Choroid plexus epithelial cell (primary cell): ENCODE measurements at regions not wholly inside any gene's neighbourhood (a gene's known extent, or its start where the extent isn't known, plus 50 kb on each side); places are given as distances from the start of the nearest gene placed in this dataset.

Source experiments
- DNase-seq: peaks from one replicate; pipeline ENCODE4 v3.0.0-alpha.2; 2010; ENCODE audit warnings: low read depth
- H3K4me3 ChIP-seq: 2 replicates; pipeline ENCODE4 v1.5.1; 2011; ENCODE audit warnings: low read depth, mild to moderate bottlenecking, control low read depth, low read length, moderate library complexity
- TF ChIP-seq, protein P1 (sequence below): conservative IDR thresholded peaks from 2 replicates; pipeline ENCODE4 v1.5.1; 2011; ENCODE audit warnings: low read depth, mild to moderate bottlenecking, control low read depth, inconsistent platforms, low read length, moderate library complexity

DNA sequence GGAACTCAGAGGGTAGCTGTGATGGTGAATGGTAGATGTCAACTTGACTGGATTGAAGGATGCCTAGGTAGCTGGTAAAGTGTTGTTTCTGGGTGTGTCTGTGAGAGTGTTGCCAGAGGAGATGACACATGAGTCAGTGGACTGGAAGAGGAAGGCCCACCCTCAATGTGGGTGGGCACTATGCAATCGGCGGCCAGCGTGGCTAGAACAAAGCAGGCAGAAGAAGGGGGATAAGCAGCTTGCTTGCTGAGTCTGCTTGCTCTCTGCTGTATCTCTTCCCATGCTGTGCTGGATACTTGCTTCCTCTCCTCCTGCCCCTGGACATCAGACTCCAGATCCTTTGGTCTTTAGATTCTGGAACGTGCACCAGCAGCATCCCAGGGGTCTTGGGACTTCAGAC is 128.1 kb downstream of the AIPL1 start:
- H3K4me3 ChIP-seq: no peak overlapping the region
- TF ChIP-seq, protein P1, sequence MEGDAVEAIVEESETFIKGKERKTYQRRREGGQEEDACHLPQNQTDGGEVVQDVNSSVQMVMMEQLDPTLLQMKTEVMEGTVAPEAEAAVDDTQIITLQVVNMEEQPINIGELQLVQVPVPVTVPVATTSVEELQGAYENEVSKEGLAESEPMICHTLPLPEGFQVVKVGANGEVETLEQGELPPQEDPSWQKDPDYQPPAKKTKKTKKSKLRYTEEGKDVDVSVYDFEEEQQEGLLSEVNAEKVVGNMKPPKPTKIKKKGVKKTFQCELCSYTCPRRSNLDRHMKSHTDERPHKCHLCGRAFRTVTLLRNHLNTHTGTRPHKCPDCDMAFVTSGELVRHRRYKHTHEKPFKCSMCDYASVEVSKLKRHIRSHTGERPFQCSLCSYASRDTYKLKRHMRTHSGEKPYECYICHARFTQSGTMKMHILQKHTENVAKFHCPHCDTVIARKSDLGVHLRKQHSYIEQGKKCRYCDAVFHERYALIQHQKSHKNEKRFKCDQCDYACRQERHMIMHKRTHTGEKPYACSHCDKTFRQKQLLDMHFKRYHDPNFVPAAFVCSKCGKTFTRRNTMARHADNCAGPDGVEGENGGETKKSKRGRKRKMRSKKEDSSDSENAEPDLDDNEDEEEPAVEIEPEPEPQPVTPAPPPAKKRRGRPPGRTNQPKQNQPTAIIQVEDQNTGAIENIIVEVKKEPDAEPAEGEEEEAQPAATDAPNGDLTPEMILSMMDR: no peak
- no peak for DNase-seq

DNA sequence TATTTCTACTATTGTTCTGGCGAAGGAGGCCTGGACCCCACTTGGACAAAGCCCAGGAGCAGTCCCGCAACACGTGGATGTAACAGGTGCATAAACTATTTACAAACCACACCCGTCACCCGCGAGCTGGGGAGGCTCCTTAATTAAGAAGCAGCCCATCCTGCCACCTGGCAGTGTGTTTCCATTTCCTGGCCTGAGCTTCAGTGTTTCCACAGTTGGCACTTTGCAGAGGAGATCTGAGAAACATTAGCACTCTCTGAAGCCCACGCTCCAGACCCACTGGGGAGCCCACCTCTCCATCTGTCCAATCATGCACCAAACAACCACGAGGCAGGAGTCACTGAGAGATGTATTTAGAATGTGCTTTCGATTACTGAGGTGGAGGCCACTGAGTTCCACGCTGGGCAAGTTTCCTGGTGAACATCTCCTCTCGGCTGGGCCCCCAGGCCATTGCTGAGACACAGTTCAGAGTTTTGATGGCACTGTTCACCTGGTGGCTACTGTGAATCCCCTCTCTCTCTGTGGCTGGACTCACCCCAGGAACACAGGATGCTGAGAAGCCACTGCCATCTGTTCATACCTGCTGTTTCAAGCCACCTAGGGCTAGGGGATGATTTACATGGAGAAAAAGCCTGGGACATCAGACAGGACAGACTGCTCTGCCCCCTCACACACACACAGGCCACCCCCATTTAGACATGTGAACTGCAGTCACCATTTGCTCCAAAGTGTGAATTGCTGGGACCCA is 129.1 kb downstream of the AIPL1 start:
- H3K4me3 ChIP-seq: no peak overlapping the region
- TF ChIP-seq, protein P1: no peak
- no peak for DNase-seq

DNA sequence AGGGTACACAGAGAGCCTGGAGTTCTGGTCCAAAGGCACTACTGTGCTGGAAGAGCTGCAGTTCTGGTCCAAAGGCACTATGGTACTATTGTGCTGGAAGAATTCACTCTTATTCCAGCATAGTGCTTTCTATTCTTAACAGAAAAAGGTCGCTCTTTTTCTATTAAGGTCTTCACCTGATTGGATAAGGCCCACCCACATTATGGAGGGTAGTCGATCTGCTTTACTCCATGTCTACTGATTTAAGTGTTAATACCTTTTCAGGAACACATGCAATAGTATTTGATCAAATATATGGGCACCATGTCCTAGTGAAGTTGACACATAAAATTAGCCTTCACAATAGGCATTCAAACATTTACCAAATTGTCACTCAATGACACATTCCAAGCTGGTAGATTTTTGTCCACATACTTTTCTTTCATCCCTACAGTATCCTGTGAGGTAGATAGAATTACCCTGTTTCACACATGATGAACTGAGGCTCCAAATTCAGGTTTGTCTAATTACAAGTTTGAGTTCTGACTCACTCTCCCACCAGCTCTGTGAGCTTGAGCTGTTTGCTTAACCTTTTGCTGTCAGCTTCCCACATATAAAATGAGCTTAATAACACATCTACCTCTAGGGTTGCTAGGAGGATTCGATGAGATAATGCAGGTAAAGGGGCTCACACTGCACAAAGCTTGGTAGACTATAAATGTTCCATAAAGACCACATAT is 129.9 kb downstream of the AIPL1 start:
- H3K4me3 ChIP-seq: no peak overlapping the region
- DNase-seq: no peak
- TF ChIP-seq, protein P1: no peak

DNA sequence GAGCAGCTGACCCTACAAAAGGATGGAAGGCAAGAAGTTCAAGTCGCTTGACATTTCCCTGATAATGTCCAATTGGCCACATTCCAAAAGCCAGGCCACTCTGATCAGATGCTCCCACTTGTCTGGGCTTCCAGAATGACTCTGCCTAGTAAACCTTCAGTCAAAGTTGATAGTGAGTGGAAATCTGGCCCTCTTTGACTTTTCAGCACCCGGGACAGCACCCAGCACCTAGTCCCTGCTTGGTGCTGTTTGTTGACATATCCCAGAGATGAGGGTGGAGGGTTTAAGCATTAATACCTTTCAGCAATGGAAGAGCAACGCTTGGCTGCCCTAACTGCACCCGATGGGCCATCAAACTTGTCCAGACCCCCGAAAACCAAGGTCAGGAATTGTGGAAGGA is 131.3 kb downstream of the AIPL1 start:
- TF ChIP-seq, protein P1: no peak
- peak; percentile 16 for DNase-seq
- no peak overlapping the region for H3K4me3 ChIP-seq

DNA sequence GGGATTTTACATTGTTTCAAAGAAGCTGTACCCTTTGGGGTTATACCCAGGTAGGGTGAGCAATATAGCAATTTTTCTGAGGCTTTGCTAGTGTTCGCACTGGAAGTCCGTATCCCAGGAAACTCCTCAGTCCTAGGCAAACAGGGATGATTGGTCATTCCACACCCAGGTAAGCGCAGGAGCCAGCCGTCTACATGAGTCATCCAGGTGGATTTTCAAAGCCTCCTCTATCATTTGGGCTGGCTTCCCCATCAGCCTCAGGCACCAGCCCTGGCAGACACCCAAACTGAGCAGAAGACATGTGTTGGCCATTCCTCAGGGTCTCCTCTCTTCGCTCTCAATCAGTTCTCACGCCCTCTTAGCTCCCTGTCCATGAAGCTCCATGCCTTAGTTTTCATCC is 135.6 kb downstream of the AIPL1 start:
- TF ChIP-seq, protein P1: no peak
- no peak overlapping the region for H3K4me3 ChIP-seq
- no peak for DNase-seq

DNA sequence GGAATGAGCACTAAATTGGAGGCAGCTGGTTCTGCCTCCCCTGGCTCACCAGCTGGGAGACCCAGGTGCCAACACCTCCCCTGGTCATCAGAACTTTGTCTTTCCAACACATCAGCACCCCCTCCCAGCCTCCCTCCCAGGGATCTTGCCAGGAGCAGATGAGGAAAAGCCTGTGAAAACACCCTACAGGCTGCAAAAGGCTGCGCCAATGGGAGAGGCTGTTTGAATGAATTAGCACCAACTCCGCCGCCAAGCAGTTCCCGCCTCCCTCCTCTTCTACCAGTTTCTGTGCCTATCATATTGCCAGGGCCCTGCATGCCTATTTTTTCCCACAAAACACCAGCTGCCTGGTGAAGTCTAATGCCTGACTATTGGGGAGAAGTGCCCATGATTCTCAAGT is 137.0 kb downstream of the AIPL1 start:
- TF ChIP-seq, protein P1: no peak
- no peak overlapping the region for H3K4me3 ChIP-seq
- no peak for DNase-seq
